Body of pancreas (tissue), 4 donors: ENCODE measurements at regions not wholly inside any gene's neighbourhood (a gene's known extent, or its start where the extent isn't known, plus 50 kb on each side); places are given as distances from the start of the nearest gene placed in this dataset.

Source experiments
- ATAC-seq: fragments of 150-250 bp; one replicate; pipeline ENCODE4 v1.9.1; 2016
- DNase-seq, 4 donors: peaks; one replicate each; pipeline ENCODE4 v3.0.0-alpha.2; 2019
- H3K27ac ChIP-seq, 4 donors: fragments of 200-600 bp; sonication (generic); 1 replicate in 3 of 4; 2 replicates in 1 of 4; pipeline versions ENCODE4 v1.5.1 to v1.6.1; 2016 to 2019; ENCODE audit warnings: mild to moderate bottlenecking in 1 of 4, mixed read lengths in 1 of 4, moderate library complexity in 1 of 4
- H3K27me3 ChIP-seq, 2 donors: fragments of 200-600 bp; sonication (generic); one replicate each; pipeline ENCODE4 v1.6.0; 2016; ENCODE audit warnings: mild to moderate bottlenecking in 1 of 2
- H3K36me3 ChIP-seq, 2 donors: fragments of 200-600 bp; sonication (generic); replicated peaks in 1 of 2; 2 replicates each; pipeline ENCODE4 v1.5.1; 2016; ENCODE audit warnings: low read depth in 2 of 2; ENCODE audit not compliant: insufficient read depth in 1 of 2
- H3K4me1 ChIP-seq: fragments of 200-600 bp; sonication (generic); one replicate; pipeline ENCODE4 v1.6.0; 2016
- H3K4me3 ChIP-seq, 2 donors: fragments of 200-600 bp; sonication (generic); 1 replicate in 1 of 2; 2 replicates in 1 of 2; pipeline ENCODE4 v1.5.1; 2016 to 2019
- H3K9me3 ChIP-seq, 3 donors: fragments of 200-600 bp; sonication (generic); 1 replicate in 2 of 3; 2 replicates in 1 of 3; pipeline ENCODE4 v1.5.1; 2016
- CTCF ChIP-seq, 7 experiments: fragments of 450-650 bp in 4 of 7; fragments of 200-600 bp in 3 of 7; sonication (generic) in 3 of 7; IDR thresholded peaks; one replicate each; pipeline ENCODE4 v1.5.1; 2016 to 2019; ENCODE audit warnings: antibody characterized with exemption in 7 of 7
- POLR2A ChIP-seq, 3 donors: fragments of 450-650 bp; IDR thresholded peaks; one replicate each; pipeline ENCODE4 v1.6.1; 2016; ENCODE audit warnings: antibody characterized with exemption in 3 of 3, mild to moderate bottlenecking in 2 of 3
- WGBS, 2 donors: methylation state at CpG; one replicate each; pipeline ENCODE4 v1.1.5; 2017; 5-methylcytosine and 5-hydroxymethylcytosine counted together
- intact Hi-C: fragments of 100-400 bp; cut with DNase I; formaldehyde crosslinking; loops from one replicate; pipeline ENCODE4 v1.15.1; 2023

GRCh38 chr5:91910655-91911054, 527.5 kb upstream of the ARRDC3 start:
- H3K27me3 ChIP-seq = no peaks in the 10 kb centered on the region
- H3K4me3 ChIP-seq = no peak overlapping the region
- H3K4me1 ChIP-seq = no peaks in the 10 kb centered on the region
- no peak for TF ChIP-seq POLR2A (IDR thresholded peaks at IDR 0.05)
- no peak for TF ChIP-seq CTCF (IDR thresholded peaks at IDR 0.05)
- H3K36me3 ChIP-seq = no peaks in the 10 kb centered on the region
- no peaks in the 10 kb centered on the region for H3K9me3 ChIP-seq
- no peak overlapping the region for H3K27ac ChIP-seq
- DNase-seq = no peak
- 54 to 63% methylated on average over 4 of the region's 4 CpGs for WGBS, 2 donors
- ATAC-seq = no peak
- intact Hi-C loops = no loop called here

- H3K4me1 ChIP-seq = no peaks in the 10 kb centered on the region
- H3K27me3 ChIP-seq = no peaks in the 10 kb centered on the region
- TF ChIP-seq POLR2A (IDR thresholded peaks at IDR 0.05) = no peak
- TF ChIP-seq CTCF (IDR thresholded peaks at IDR 0.05) = no peak
- H3K4me3 ChIP-seq = no peak overlapping the region
- H3K9me3 ChIP-seq = no peaks in the 10 kb centered on the region
- intact Hi-C loops = no loop called here
- H3K27ac ChIP-seq = no peak overlapping the region
- 36 to 46% methylated on average over 2 of the region's 2 CpGs for WGBS, 2 donors
- no peak for DNase-seq
- ATAC-seq = no peak
- no peaks in the 10 kb centered on the region for H3K36me3 ChIP-seq
Observed at GRCh38 chr5:91910247-91910646, 527.1 kb upstream of the ARRDC3 start.

- no peak overlapping the region for H3K27ac ChIP-seq
- intact Hi-C loops = no loop called here
- TF ChIP-seq POLR2A (IDR thresholded peaks at IDR 0.05) (no peak), CTCF (IDR thresholded peaks at IDR 0.05) (no peak)
- no peaks in the 10 kb centered on the region for H3K4me1 ChIP-seq
- no peaks in the 10 kb centered on the region for H3K36me3 ChIP-seq
- no peak for ATAC-seq
- H3K27me3 ChIP-seq = no peaks in the 10 kb centered on the region
- H3K9me3 ChIP-seq = no peaks in the 10 kb centered on the region
- DNase-seq = no peak
- WGBS, 2 donors = 64 to 78% methylated on average over 1 of the region's 1 CpG
- H3K4me3 ChIP-seq = no peak overlapping the region
Observed at GRCh38 chr5:91906494-91906893, 523.4 kb upstream of the ARRDC3 start.

GRCh38 chr5:91906027-91906426, 522.9 kb upstream of the ARRDC3 start:
- Histone ChIP-seq H3K27ac (no peak overlapping the region), H3K4me3 (no peak overlapping the region), H3K4me1 (no peaks in the 10 kb centered on the region), H3K27me3 (no peaks in the 10 kb centered on the region), H3K9me3 (no peaks in the 10 kb centered on the region), H3K36me3 (no peaks in the 10 kb centered on the region)
- TF ChIP-seq POLR2A (IDR thresholded peaks at IDR 0.05) (no peak), CTCF (IDR thresholded peaks at IDR 0.05) (no peak)
- intact Hi-C loops = no loop called here
- ATAC-seq = no peak
- no peak for DNase-seq

- intact Hi-C loops = no loop called here
- Histone ChIP-seq H3K27me3 (no peaks in the 10 kb centered on the region), H3K27ac (no peak overlapping the region), H3K9me3 (no peaks in the 10 kb centered on the region), H3K4me1 (no peaks in the 10 kb centered on the region), H3K4me3 (no peak overlapping the region), H3K36me3 (no peaks in the 10 kb centered on the region)
- WGBS, 2 donors = 47 to 56% methylated on average over 2 of the region's 2 CpGs
- TF ChIP-seq POLR2A (IDR thresholded peaks at IDR 0.05) = no peak
- no peak for TF ChIP-seq CTCF (IDR thresholded peaks at IDR 0.05)
- no peak for DNase-seq
- ATAC-seq = no peak
Observed at GRCh38 chr5:91898898-91899297, 515.8 kb upstream of the ARRDC3 start.
